SU-DHL-6 (cell line): ENCODE measurements at regions not wholly inside any gene's neighbourhood (a gene's known extent, or its start where the extent isn't known, plus 50 kb on each side); places are given as distances from the start of the nearest gene placed in this dataset.
A peak's percentile ranks its signal among the peaks of the same experiment; 100 is the strongest.

Experiments
- H2AFZ ChIP-seq: fragments of 200-600 bp; sonication (generic); 2 replicates; pipeline ENCODE4 v1.6.1; 2014; ENCODE audit warnings: low read depth, mild to moderate bottlenecking, moderate library complexity, mixed read lengths, antibody characterized with exemption, low read length; ENCODE audit not compliant: severe bottlenecking
- H3F3A ChIP-seq: fragments of 200-600 bp; shearing (Covaris generic); 2 replicates; pipeline ENCODE4 v1.6.0; 2016; ENCODE audit warnings: antibody characterized with exemption, mild to moderate bottlenecking; ENCODE audit not compliant: insufficient read depth
- H3K27ac ChIP-seq: fragments of 200-600 bp; sonication (generic); 2 replicates; pipeline ENCODE4 v1.5.1; 2016; ENCODE audit warnings: low read depth, mild to moderate bottlenecking, low read length, moderate library complexity, mixed read lengths
- H3K27me3 ChIP-seq: fragments of 200-600 bp; sonication (generic), shearing (Covaris generic); 2 replicates; pipeline ENCODE4 v1.6.0; 2014; ENCODE audit warnings: mild to moderate bottlenecking, low read length
- H3K36me3 ChIP-seq: fragments of 200-600 bp; sonication (generic); 2 replicates; pipeline ENCODE4 v1.6.1; 2014; ENCODE audit warnings: mild to moderate bottlenecking, low read length, mixed read lengths
- H3K4me2 ChIP-seq: fragments of 300-600, 200-600 bp; shearing (Covaris generic), sonication (generic); 2 replicates; pipeline ENCODE4 v1.6.0; 2014; ENCODE audit warnings: low read length, low read depth, mild to moderate bottlenecking; ENCODE audit not compliant: poor library complexity, severe bottlenecking
- H3K4me3 ChIP-seq: fragments of 200-600 bp; sonication (generic); 2 replicates; pipeline ENCODE4 v1.5.1; 2014; ENCODE audit warnings: antibody characterized with exemption, low read length, mild to moderate bottlenecking, mixed read lengths; ENCODE audit not compliant: insufficient read depth, poor library complexity, severe bottlenecking
- H3K79me2 ChIP-seq: fragments of 200-600 bp; sonication (generic); 2 replicates; pipeline ENCODE4 v1.6.1; 2014; ENCODE audit warnings: mild to moderate bottlenecking, low read length, moderate library complexity; ENCODE audit not compliant: insufficient read depth
- H3K9ac ChIP-seq: fragments of 200-600 bp; sonication (generic); 2 replicates; pipeline ENCODE4 v1.7.0; 2014; ENCODE audit warnings: mild to moderate bottlenecking, low read length
- H3K9me2 ChIP-seq: fragments of 200-600 bp; sonication (generic); replicated peaks from 2 replicates; pipeline ENCODE4 v1.6.1; 2014; ENCODE audit warnings: low read length; ENCODE audit not compliant: insufficient read depth
- H3K9me3 ChIP-seq: fragments of 200-600 bp; sonication (generic); 2 replicates; pipeline ENCODE4 v1.6.1; 2014; ENCODE audit warnings: low read length, mixed read lengths; ENCODE audit not compliant: insufficient read depth
- H4K20me1 ChIP-seq: fragments of 200-600 bp; sonication (generic); 2 replicates; pipeline ENCODE4 v1.6.1; 2014; ENCODE audit warnings: low read depth, mild to moderate bottlenecking, antibody characterized with exemption, low read length, moderate library complexity, mixed read lengths
- EZH2phosphoT487 ChIP-seq: fragments of 200-600 bp; sonication (generic), shearing (Covaris generic); conservative IDR thresholded peaks from 2 replicates; pipeline ENCODE4 v1.6.1; 2018; ENCODE audit warnings: mild to moderate bottlenecking, antibody characterized with exemption, low read length, moderate library complexity, mixed read lengths
- TF ChIP-seq, protein P1 (sequence below): fragments of 200-600 bp; sonication (generic); IDR thresholded peaks from one replicate; pipeline ENCODE4 v1.5.1; 2017; ENCODE audit warnings: antibody characterized with exemption, mild to moderate bottlenecking, low read length, moderate library complexity; ENCODE audit not compliant: insufficient read depth, poor library complexity, severe bottlenecking

- H2AFZ ChIP-seq: no peak overlapping the region
- H3K79me2 ChIP-seq: no peaks in the 10 kb centered on the region
- H3K9ac ChIP-seq: no peak overlapping the region
- no peak overlapping the region for H3K4me2 ChIP-seq
- H3K9me3 ChIP-seq: no peaks in the 10 kb centered on the region; the same call in 1 of the 2 replicates
- no peaks in the 10 kb centered on the region for H4K20me1 ChIP-seq
- H3K27me3 ChIP-seq: no peaks in the 10 kb centered on the region
- no peaks in the 10 kb centered on the region for H3K36me3 ChIP-seq
- H3F3A ChIP-seq: no peaks in the 10 kb centered on the region
- H3K27ac ChIP-seq: no peak overlapping the region
- no peak for TF ChIP-seq EZH2phosphoT487
- TF ChIP-seq, protein P1, sequence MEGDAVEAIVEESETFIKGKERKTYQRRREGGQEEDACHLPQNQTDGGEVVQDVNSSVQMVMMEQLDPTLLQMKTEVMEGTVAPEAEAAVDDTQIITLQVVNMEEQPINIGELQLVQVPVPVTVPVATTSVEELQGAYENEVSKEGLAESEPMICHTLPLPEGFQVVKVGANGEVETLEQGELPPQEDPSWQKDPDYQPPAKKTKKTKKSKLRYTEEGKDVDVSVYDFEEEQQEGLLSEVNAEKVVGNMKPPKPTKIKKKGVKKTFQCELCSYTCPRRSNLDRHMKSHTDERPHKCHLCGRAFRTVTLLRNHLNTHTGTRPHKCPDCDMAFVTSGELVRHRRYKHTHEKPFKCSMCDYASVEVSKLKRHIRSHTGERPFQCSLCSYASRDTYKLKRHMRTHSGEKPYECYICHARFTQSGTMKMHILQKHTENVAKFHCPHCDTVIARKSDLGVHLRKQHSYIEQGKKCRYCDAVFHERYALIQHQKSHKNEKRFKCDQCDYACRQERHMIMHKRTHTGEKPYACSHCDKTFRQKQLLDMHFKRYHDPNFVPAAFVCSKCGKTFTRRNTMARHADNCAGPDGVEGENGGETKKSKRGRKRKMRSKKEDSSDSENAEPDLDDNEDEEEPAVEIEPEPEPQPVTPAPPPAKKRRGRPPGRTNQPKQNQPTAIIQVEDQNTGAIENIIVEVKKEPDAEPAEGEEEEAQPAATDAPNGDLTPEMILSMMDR: no peak
- H3K9me2 ChIP-seq: no peaks in the 10 kb centered on the region
- H3K4me3 ChIP-seq: no peak overlapping the region
Observed at GRCh38 chr1:190540366-190540765, 62.7 kb upstream of the BRINP3 start.

DNA sequence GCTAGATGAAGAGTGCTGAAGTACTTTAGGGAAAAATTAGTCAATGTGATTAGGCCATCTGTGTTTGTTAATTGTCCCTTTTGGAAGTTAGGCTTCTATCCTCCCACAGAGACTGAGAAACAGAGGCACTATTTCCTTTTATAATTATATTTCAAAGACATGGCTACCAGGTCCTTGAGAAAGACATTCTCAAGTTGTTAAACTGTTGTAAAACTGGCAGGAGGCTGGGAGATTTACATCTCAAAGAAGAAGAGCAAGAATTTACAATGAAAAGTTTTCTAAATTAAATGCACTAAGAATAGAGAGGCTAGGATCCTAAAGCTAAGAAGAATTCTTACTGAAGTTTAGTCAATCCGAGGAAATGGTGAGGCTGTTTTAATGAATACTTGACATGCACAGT lies 74.0 kb upstream of the BRINP3 start:
- H3K36me3 ChIP-seq: no peaks in the 10 kb centered on the region
- H3K79me2 ChIP-seq: no peaks in the 10 kb centered on the region
- no peak overlapping the region for H3K4me3 ChIP-seq
- H3F3A ChIP-seq: no peaks in the 10 kb centered on the region
- H2AFZ ChIP-seq: peak overlapping the region; percentile 61
- H3K9me2 ChIP-seq: no peaks in the 10 kb centered on the region
- no peak overlapping the region for H3K27ac ChIP-seq
- H4K20me1 ChIP-seq: no peaks in the 10 kb centered on the region
- no peak for TF ChIP-seq EZH2phosphoT487
- TF ChIP-seq, protein P1: no peak
- H3K27me3 ChIP-seq: no peaks in the 10 kb centered on the region
- H3K4me2 ChIP-seq: no peak overlapping the region
- no peaks in the 10 kb centered on the region for H3K9me3 ChIP-seq
- H3K9ac ChIP-seq: no peak overlapping the region

DNA sequence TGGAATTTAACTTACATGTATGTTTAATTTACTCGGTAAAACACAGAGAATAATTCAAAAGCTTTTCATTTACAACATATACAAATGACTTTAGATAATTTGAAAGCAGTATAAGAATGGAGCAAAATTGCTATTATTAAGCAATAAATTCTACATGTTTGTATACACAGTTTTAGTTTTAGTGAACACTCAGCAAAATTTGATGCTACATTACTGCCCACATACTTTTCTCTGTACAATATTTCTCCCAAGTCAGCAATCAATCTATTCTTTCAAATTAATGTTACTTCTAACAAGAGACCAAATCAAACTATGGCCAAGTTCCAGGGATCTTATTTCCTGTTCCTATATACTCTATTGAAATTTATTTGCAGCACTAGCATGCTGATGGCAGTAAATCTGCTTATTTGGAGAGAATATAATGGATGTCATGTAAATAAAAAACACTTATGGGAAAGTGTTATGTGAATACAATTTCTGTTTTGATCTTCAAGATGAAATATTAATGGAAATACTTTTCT lies 82.6 kb upstream of the BRINP3 start:
- TF ChIP-seq EZH2phosphoT487: no peak
- TF ChIP-seq, protein P1: no peak
- H2AFZ ChIP-seq: no peak overlapping the region
- H3K9me3 ChIP-seq: peaks cover 11% of the 10 kb centered on the region; the same call in 1 of the 2 replicates
- H4K20me1 ChIP-seq: no peaks in the 10 kb centered on the region
- H3K79me2 ChIP-seq: no peaks in the 10 kb centered on the region
- no peak overlapping the region for H3K9ac ChIP-seq
- no peak overlapping the region for H3K4me2 ChIP-seq
- H3K4me3 ChIP-seq: no peak overlapping the region
- H3K9me2 ChIP-seq: no peaks in the 10 kb centered on the region
- H3K27me3 ChIP-seq: no peaks in the 10 kb centered on the region
- no peaks in the 10 kb centered on the region for H3K36me3 ChIP-seq
- H3F3A ChIP-seq: no peaks in the 10 kb centered on the region
- H3K27ac ChIP-seq: no peak overlapping the region
